COLO829 (cell line): ENCODE measurements at regions not wholly inside any gene's neighbourhood (a gene's known extent, or its start where the extent isn't known, plus 50 kb on each side); places are given as distances from the start of the nearest gene placed in this dataset.

Source experiments
- DNase-seq: peaks from one replicate; pipeline ENCODE4 v3.0.0; 2012; ENCODE audit warnings: low spot score

- DNase-seq = no peak
Observed at GRCh38 chr3:89762405-89762804, 655.0 kb downstream of the EPHA3 start.

GRCh38 chr3:89783341-89783927 lies 676.0 kb downstream of the EPHA3 start:
- peak; percentile 8 for DNase-seq

GRCh38 chr3:89787485-89787884 lies 680.1 kb downstream of the EPHA3 start:
- DNase-seq = no peak

- no peak for DNase-seq
Observed at GRCh38 chr3:89787979-89788378, 680.6 kb downstream of the EPHA3 start.

- no peak for DNase-seq
Observed at GRCh38 chr3:89795506-89795905, 688.1 kb downstream of the EPHA3 start.

GRCh38 chr3:89802881-89803280 lies 695.5 kb downstream of the EPHA3 start:
- DNase-seq = peak; percentile 3

- DNase-seq = no peak
Observed at GRCh38 chr3:89803711-89804110, 696.3 kb downstream of the EPHA3 start.

- DNase-seq = no peak
Observed at GRCh38 chr3:89806166-89806565, 698.7 kb downstream of the EPHA3 start.

GRCh38 chr3:89808680-89809197 lies 701.3 kb downstream of the EPHA3 start:
- DNase-seq = no peak

GRCh38 chr3:89813500-89813899 lies 706.1 kb downstream of the EPHA3 start:
- no peak for DNase-seq

GRCh38 chr3:89841041-89841440 lies 733.6 kb downstream of the EPHA3 start:
- no peak for DNase-seq

GRCh38 chr3:89845053-89845452 lies 737.6 kb downstream of the EPHA3 start:
- no peak for DNase-seq

- DNase-seq = peak; percentile 25
Observed at GRCh38 chr3:89847955-89848354, 740.5 kb downstream of the EPHA3 start.

- DNase-seq = peak; percentile 65
Observed at GRCh38 chr3:89851974-89852621, 744.7 kb downstream of the EPHA3 start.

- no peak for DNase-seq
Observed at GRCh38 chr3:89859757-89860156, 752.3 kb downstream of the EPHA3 start.

- no peak for DNase-seq
Observed at GRCh38 chr3:89867286-89867685, 759.9 kb downstream of the EPHA3 start.

GRCh38 chr3:89876116-89876515 lies 768.7 kb downstream of the EPHA3 start:
- DNase-seq = no peak

- DNase-seq = no peak
Observed at GRCh38 chr3:89877230-89877629, 769.8 kb downstream of the EPHA3 start.

GRCh38 chr3:89889386-89889785 lies 782.0 kb downstream of the EPHA3 start:
- no peak for DNase-seq

- DNase-seq = no peak
Observed at GRCh38 chr3:89908711-89909213, 801.3 kb downstream of the EPHA3 start.

- no peak for DNase-seq
Observed at GRCh38 chr3:89912031-89912430, 804.6 kb downstream of the EPHA3 start.

GRCh38 chr3:89923921-89924610 lies 816.6 kb downstream of the EPHA3 start:
- no peak for DNase-seq

- no peak for DNase-seq
Observed at GRCh38 chr3:89925976-89926375, 818.6 kb downstream of the EPHA3 start.
